PFSK-1 (cell line): ENCODE measurements at regions not wholly inside any gene's neighbourhood (a gene's known extent, or its start where the extent isn't known, plus 50 kb on each side); places are given as distances from the start of the nearest gene placed in this dataset.

ENCODE experiments used
- POLR2AphosphoS5 ChIP-seq: IDR thresholded peaks from 2 replicates; pipeline ENCODE4 v1.6.1; 2012; ENCODE audit warnings: low read depth, mild to moderate bottlenecking, control low read depth, low read length, moderate library complexity
- REST ChIP-seq, 2 experiments: IDR thresholded peaks; 2 replicates each; pipeline versions ENCODE4 v1.6.1 to v1.8.0; 2011 to 2012; ENCODE audit warnings: low read depth in 2 of 2, low read length in 2 of 2, control low read depth in 1 of 2, inconsistent platforms in 1 of 2, mild to moderate bottlenecking in 1 of 2, moderate library complexity in 1 of 2; ENCODE audit not compliant: insufficient read depth in 1 of 2
- SIN3A ChIP-seq: IDR thresholded peaks from 2 replicates; pipeline ENCODE4 v1.6.1; 2012; ENCODE audit warnings: mild to moderate bottlenecking, low read length, moderate library complexity, borderline replicate concordance; ENCODE audit not compliant: insufficient read depth
- TAF1 ChIP-seq: IDR thresholded peaks from 2 replicates; pipeline ENCODE4 v1.6.1; 2012; ENCODE audit warnings: low read length, control low read depth, borderline replicate concordance; ENCODE audit not compliant: insufficient read depth

DNA sequence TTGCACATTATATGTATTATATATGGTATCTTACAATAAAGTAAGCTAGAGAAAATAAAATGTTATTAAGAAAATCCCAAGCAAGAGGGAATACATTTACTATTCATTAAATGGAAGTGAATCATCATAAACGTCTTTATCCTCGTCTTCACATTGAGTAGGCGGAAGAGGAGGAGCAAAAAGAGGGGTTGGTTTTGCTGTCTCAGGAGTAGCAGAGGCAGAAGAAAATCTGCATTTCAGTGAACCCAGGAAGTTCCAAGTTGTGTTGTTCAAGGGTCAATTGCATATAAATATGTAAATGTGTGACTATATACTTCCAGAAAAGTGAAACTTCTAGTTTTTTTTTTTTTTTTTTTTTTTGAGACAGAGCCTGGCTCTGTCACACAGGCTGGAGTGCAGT, 301.4 kb downstream of the TMA16 start:
- no peak for TF ChIP-seq REST (IDR thresholded peaks at IDR 0.05; ENCODE audit: insufficient read depth in 1 of 2, low read depth in 2 of 2, low read length in 2 of 2)
- TF ChIP-seq POLR2AphosphoS5 = no peak
- no peak for TF ChIP-seq TAF1
- TF ChIP-seq SIN3A = no peak
